ENCODE measurements at regions not wholly inside any gene's neighbourhood (a gene's known extent, or its start where the extent isn't known, plus 50 kb on each side); places are given as distances from the start of the nearest gene placed in this dataset.

DNA sequence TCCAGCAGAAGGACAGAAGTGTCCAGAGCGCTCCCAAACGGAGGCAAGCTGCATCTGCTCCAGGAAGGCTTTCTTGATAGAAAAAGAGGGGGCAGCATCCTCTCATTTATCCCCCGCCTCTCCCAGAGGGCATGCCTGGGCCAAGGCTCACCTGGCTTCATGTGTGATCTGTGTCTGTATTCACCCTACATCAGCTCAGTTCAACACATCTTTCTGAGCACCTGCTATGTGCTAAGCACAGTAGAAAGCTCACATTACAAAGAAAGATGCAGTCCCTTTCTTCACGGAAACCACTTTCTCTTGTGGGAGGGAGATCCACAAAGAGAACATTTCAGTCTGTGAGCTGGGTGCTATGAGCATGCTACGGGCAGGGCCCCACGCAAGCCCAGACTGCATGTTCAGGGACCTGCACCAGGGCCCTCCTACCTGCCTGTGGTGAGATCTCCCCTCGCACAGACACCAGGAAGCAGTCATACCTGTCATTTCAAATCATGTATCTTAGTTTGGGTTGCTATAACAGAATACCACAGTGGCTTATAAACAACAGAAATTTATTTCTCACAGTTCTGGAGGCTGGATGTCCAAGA lies 90.7 kb downstream of the PDCL3 start:
- no peak for DNase-seq (ENCODE audit: low read depth)
- no peak overlapping the region for H3K4me3 ChIP-seq (ENCODE audit: low read depth, low read length)
- no peaks in the 10 kb centered on the region for H3K36me3 ChIP-seq (ENCODE audit: control insufficient read depth, insufficient read depth, low read length)
- TF ChIP-seq, protein P1, sequence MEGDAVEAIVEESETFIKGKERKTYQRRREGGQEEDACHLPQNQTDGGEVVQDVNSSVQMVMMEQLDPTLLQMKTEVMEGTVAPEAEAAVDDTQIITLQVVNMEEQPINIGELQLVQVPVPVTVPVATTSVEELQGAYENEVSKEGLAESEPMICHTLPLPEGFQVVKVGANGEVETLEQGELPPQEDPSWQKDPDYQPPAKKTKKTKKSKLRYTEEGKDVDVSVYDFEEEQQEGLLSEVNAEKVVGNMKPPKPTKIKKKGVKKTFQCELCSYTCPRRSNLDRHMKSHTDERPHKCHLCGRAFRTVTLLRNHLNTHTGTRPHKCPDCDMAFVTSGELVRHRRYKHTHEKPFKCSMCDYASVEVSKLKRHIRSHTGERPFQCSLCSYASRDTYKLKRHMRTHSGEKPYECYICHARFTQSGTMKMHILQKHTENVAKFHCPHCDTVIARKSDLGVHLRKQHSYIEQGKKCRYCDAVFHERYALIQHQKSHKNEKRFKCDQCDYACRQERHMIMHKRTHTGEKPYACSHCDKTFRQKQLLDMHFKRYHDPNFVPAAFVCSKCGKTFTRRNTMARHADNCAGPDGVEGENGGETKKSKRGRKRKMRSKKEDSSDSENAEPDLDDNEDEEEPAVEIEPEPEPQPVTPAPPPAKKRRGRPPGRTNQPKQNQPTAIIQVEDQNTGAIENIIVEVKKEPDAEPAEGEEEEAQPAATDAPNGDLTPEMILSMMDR (IDR thresholded peaks at IDR 0.05; ENCODE audit: insufficient read depth, low read length, poor library complexity, severe bottlenecking) = no peak
- H3K27me3 ChIP-seq (ENCODE audit: control insufficient read depth, insufficient read depth, low read length) = no peaks in the 10 kb centered on the region

DNA sequence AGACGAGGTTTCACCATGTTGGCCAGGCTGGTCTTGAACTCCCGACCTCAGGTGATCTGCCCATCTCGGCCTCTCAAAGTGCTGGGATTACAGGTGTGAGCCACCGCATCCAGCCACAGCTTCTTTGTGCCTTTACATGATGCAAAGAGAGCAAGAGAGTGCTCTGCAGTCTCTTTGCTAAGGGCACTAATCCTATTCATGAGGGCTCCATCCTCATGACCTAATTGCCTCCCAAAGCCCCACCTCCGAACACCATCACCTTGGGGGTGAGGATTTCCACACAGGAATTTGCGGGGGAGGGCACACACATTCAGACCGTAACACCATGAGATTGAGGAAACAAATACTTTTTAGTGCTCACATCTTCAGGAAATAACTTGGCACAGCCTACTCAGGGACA lies 91.8 kb downstream of the PDCL3 start:
- H3K4me3 ChIP-seq (ENCODE audit: low read depth, low read length) = no peak overlapping the region
- DNase-seq (ENCODE audit: low read depth) = no peak
- TF ChIP-seq, protein P1 (IDR thresholded peaks at IDR 0.05; ENCODE audit: insufficient read depth, low read length, poor library complexity, severe bottlenecking) = no peak
- no peaks in the 10 kb centered on the region for H3K36me3 ChIP-seq (ENCODE audit: control insufficient read depth, insufficient read depth, low read length)
- no peaks in the 10 kb centered on the region for H3K27me3 ChIP-seq (ENCODE audit: control insufficient read depth, insufficient read depth, low read length)

GRCh38 chr2:100655446-100655845 lies 92.7 kb downstream of the PDCL3 start:
- no peak overlapping the region for H3K4me3 ChIP-seq (ENCODE audit: low read depth, low read length)
- no peaks in the 10 kb centered on the region for H3K27me3 ChIP-seq (ENCODE audit: control insufficient read depth, insufficient read depth, low read length)
- no peaks in the 10 kb centered on the region for H3K36me3 ChIP-seq (ENCODE audit: control insufficient read depth, insufficient read depth, low read length)
- TF ChIP-seq, protein P1 (IDR thresholded peaks at IDR 0.05; ENCODE audit: insufficient read depth, low read length, poor library complexity, severe bottlenecking) = no peak
- DNase-seq (ENCODE audit: low read depth) = no peak

GRCh38 chr2:100655936-100656534 lies 93.2 kb downstream of the PDCL3 start:
- TF ChIP-seq, protein P1 (IDR thresholded peaks at IDR 0.05; ENCODE audit: insufficient read depth, low read length, poor library complexity, severe bottlenecking) = no peak
- Histone ChIP-seq H3K27me3 (ENCODE audit: control insufficient read depth, insufficient read depth, low read length) (no peaks in the 10 kb centered on the region), H3K36me3 (ENCODE audit: control insufficient read depth, insufficient read depth, low read length) (no peaks in the 10 kb centered on the region), H3K4me3 (ENCODE audit: low read depth, low read length) (no peak overlapping the region)
- DNase-seq (ENCODE audit: low read depth) = no peak

DNA sequence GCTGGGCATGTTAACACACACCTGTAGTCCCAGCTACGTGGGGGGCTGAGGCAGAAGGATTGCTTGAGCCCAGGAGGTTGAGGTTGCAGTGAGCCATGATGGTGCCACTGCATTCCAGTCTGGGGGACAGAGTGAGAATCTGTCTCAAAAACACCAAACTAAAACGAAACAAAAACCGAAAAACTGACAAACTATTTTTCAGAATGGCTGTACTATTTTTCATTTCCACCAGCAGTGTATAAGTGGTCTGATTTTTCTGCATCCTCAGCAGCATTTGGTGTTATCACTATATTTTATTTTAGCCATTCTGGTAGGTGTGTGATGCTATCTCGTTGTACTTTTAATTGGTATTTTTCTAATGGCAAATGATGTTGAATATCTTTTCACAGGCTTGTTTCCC lies 95.2 kb downstream of the PDCL3 start:
- Histone ChIP-seq H3K27me3 (ENCODE audit: control insufficient read depth, insufficient read depth, low read length) (no peaks in the 10 kb centered on the region), H3K4me3 (ENCODE audit: low read depth, low read length) (no peak overlapping the region), H3K36me3 (ENCODE audit: control insufficient read depth, insufficient read depth, low read length) (no peaks in the 10 kb centered on the region)
- DNase-seq (ENCODE audit: low read depth) = no peak
- TF ChIP-seq, protein P1 (IDR thresholded peaks at IDR 0.05; ENCODE audit: insufficient read depth, low read length, poor library complexity, severe bottlenecking) = no peak
